Ovary (tissue), 3 donors: ENCODE measurements at regions not wholly inside any gene's neighbourhood (a gene's known extent, or its start where the extent isn't known, plus 50 kb on each side); places are given as distances from the start of the nearest gene placed in this dataset.

Experiments
- POLR2A ChIP-seq: fragments of 450-650 bp; IDR thresholded peaks from one replicate; pipeline ENCODE4 v1.6.1; 2017; ENCODE audit warnings: antibody characterized with exemption, mild to moderate bottlenecking, moderate library complexity
- TF ChIP-seq, protein P1 (sequence below), 3 donors: fragments of 450-650 bp in 2 of 3; fragments of 200-600 bp in 1 of 3; IDR thresholded peaks; one replicate each; pipeline versions ENCODE4 v1.5.1 to v1.8.0; 2016 to 2022; ENCODE audit warnings: antibody characterized with exemption in 3 of 3, mild to moderate bottlenecking in 1 of 3
- donor health status: DM: no; HTN: no; CAD: no.

DNA sequence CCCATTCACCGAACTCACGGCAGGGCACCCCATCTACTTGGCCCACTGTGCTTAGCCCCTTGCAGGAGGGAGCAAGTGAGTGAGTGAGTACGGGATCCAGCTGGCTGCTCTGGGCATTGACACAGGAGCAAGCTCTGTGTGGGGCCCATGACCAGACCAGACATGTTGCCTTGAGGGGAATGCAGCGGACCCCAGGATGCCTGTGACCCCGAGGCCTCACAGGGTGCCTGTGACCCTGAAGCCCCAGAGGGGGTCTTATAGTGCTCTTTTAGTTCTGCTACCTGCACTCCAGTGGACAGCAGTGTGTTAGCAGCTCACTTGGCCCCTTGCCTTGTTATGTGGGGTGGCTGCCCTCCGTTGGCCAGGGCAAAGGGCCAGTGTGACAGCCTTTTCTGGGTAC, 255.8 kb downstream of the ETNK1 start:
- no peak for TF ChIP-seq POLR2A
- TF ChIP-seq, protein P1, sequence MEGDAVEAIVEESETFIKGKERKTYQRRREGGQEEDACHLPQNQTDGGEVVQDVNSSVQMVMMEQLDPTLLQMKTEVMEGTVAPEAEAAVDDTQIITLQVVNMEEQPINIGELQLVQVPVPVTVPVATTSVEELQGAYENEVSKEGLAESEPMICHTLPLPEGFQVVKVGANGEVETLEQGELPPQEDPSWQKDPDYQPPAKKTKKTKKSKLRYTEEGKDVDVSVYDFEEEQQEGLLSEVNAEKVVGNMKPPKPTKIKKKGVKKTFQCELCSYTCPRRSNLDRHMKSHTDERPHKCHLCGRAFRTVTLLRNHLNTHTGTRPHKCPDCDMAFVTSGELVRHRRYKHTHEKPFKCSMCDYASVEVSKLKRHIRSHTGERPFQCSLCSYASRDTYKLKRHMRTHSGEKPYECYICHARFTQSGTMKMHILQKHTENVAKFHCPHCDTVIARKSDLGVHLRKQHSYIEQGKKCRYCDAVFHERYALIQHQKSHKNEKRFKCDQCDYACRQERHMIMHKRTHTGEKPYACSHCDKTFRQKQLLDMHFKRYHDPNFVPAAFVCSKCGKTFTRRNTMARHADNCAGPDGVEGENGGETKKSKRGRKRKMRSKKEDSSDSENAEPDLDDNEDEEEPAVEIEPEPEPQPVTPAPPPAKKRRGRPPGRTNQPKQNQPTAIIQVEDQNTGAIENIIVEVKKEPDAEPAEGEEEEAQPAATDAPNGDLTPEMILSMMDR (IDR thresholded peaks at IDR 0.05): no peak
